ENCODE measurements at regions not wholly inside any gene's neighbourhood (a gene's known extent, or its start where the extent isn't known, plus 50 kb on each side); places are given as distances from the start of the nearest gene placed in this dataset.
A peak's percentile ranks its signal among the peaks of the same experiment; 100 is the strongest.

GRCh38 chr6:4004249-4004648 lies 74.7 kb downstream of the FAM217A start:
- Histone ChIP-seq H3K9me3 (ENCODE audit: insufficient read depth, low read length) (no peaks in the 10 kb centered on the region), H3K4me1 (ENCODE audit: insufficient read depth, insufficient read length) (no peaks in the 10 kb centered on the region), H3K9ac (ENCODE audit: insufficient read length, low read depth) (no peak overlapping the region), H3K36me3 (ENCODE audit: insufficient read depth, insufficient read length, low read length) (no peaks in the 10 kb centered on the region), H3K4me3 (ENCODE audit: insufficient read length, low read depth) (no peak overlapping the region), H3K27me3 (ENCODE audit: insufficient read depth, insufficient read length) (no peaks in the 10 kb centered on the region)
- DNase-seq (ENCODE audit: low read depth, low spot score), result no peak
- TF ChIP-seq YY1 (IDR thresholded peaks at IDR 0.05; ENCODE audit: insufficient read depth, insufficient read length), result no peak

DNA sequence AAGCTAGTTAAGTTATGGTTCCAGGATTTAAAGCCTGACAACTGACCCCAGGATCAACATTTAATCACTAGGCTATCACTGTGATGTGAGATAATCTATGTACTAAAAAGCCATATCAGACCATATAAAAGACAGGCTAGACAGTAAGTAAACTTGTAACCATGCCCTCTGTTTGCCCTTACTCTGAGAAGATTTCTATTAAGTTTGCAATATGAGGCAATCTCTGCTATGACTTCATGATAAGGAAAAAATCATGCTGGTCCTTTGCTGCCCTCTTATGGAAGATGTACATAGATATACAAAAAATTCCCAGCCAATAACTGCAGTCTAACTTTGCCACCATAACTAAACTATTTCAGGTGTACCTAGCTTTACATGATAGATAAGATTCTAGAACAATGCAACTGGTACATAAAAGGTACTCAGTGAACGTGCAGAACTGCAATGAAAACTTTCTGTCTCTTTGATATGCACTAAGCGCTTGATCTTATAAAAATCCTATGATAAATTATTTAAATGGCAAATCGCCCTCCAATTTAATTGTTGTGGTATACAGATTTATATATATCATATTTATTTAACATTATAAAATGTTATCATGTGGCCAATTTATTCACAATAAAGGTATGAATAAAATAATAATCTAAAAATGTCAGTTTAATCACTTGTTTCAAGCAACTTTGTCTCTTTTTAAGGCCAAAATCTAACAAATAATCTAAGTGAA lies 70.5 kb downstream of the FAM217A start:
- H3K36me3 ChIP-seq (ENCODE audit: insufficient read depth, insufficient read length, low read length), result no peaks in the 10 kb centered on the region
- no peaks in the 10 kb centered on the region for H3K27me3 ChIP-seq (ENCODE audit: insufficient read depth, insufficient read length)
- TF ChIP-seq YY1 (IDR thresholded peaks at IDR 0.05; ENCODE audit: insufficient read depth, insufficient read length), result no peak
- TF ChIP-seq SUZ12 (IDR thresholded peaks at IDR 0.05; ENCODE audit: extremely low read depth, insufficient read depth, insufficient read length), result no peak
- TF ChIP-seq ZNF274 (IDR thresholded peaks at IDR 0.05; ENCODE audit: low read depth, low read length), result no peak
- no peak for DNase-seq (ENCODE audit: low read depth, low spot score)
- no peaks in the 10 kb centered on the region for H3K4me1 ChIP-seq (ENCODE audit: insufficient read depth, insufficient read length)
- H3K4me3 ChIP-seq (ENCODE audit: insufficient read length, low read depth), result no peak overlapping the region
- no peak overlapping the region for H3K9ac ChIP-seq (ENCODE audit: insufficient read length, low read depth)
- H3K9me3 ChIP-seq (ENCODE audit: insufficient read depth, low read length), result no peaks in the 10 kb centered on the region

DNA sequence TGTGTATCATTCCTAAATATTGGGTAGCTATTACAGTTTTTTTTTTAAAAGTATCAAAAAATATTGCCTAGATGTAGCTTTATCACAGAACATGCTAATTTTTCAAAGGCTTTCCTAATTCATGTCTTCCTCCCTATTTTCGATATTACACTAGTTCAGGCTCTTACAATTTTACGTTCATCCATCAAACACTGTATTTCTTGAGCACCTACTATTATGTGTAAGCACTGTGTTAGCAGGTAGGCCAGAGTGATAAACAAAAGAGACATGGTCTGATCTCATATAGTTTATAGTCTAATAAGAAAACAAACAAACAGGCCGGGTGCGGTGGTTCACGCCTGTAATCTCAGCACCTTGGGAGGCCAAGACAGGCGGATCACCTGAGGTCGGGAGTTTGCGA lies 69.5 kb downstream of the FAM217A start:
- Histone ChIP-seq H3K9ac (ENCODE audit: insufficient read length, low read depth) (no peak overlapping the region), H3K4me3 (ENCODE audit: insufficient read length, low read depth) (no peak overlapping the region), H3K27me3 (ENCODE audit: insufficient read depth, insufficient read length) (no peaks in the 10 kb centered on the region), H3K36me3 (ENCODE audit: insufficient read depth, insufficient read length, low read length) (no peaks in the 10 kb centered on the region), H3K9me3 (ENCODE audit: insufficient read depth, low read length) (no peaks in the 10 kb centered on the region), H3K4me1 (ENCODE audit: insufficient read depth, insufficient read length) (no peaks in the 10 kb centered on the region)
- no peak for TF ChIP-seq ZNF274 (IDR thresholded peaks at IDR 0.05; ENCODE audit: low read depth, low read length)
- no peak for TF ChIP-seq SUZ12 (IDR thresholded peaks at IDR 0.05; ENCODE audit: extremely low read depth, insufficient read depth, insufficient read length)
- no peak for TF ChIP-seq YY1 (IDR thresholded peaks at IDR 0.05; ENCODE audit: insufficient read depth, insufficient read length)
- DNase-seq (ENCODE audit: low read depth, low spot score), result no peak

- Histone ChIP-seq H3K36me3 (ENCODE audit: insufficient read depth, insufficient read length, low read length) (no peaks in the 10 kb centered on the region), H3K27me3 (ENCODE audit: insufficient read depth, insufficient read length) (no peaks in the 10 kb centered on the region), H3K4me1 (ENCODE audit: insufficient read depth, insufficient read length) (no peaks in the 10 kb centered on the region), H3K9me3 (ENCODE audit: insufficient read depth, low read length) (no peaks in the 10 kb centered on the region), H3K4me3 (ENCODE audit: insufficient read length, low read depth) (no peak overlapping the region), H3K9ac (ENCODE audit: insufficient read length, low read depth) (no peak overlapping the region)
- no peak for TF ChIP-seq SUZ12 (IDR thresholded peaks at IDR 0.05; ENCODE audit: extremely low read depth, insufficient read depth, insufficient read length)
- no peak for TF ChIP-seq YY1 (IDR thresholded peaks at IDR 0.05; ENCODE audit: insufficient read depth, insufficient read length)
- no peak for TF ChIP-seq ZNF274 (IDR thresholded peaks at IDR 0.05; ENCODE audit: low read depth, low read length)
- no peak for DNase-seq (ENCODE audit: low read depth, low spot score)
These were observed 68.9 kb downstream of the FAM217A start for GRCh38 chr6:4010048-4010447.

GRCh38 chr6:4010689-4011090 lies 68.2 kb downstream of the FAM217A start:
- no peaks in the 10 kb centered on the region for H3K4me1 ChIP-seq (ENCODE audit: insufficient read depth, insufficient read length)
- H3K9ac ChIP-seq (ENCODE audit: insufficient read length, low read depth), result no peak overlapping the region
- H3K36me3 ChIP-seq (ENCODE audit: insufficient read depth, insufficient read length, low read length), result no peaks in the 10 kb centered on the region
- TF ChIP-seq SUZ12 (IDR thresholded peaks at IDR 0.05; ENCODE audit: extremely low read depth, insufficient read depth, insufficient read length), result no peak
- TF ChIP-seq ZNF274 (IDR thresholded peaks at IDR 0.05; ENCODE audit: low read depth, low read length), result no peak
- no peak for TF ChIP-seq YY1 (IDR thresholded peaks at IDR 0.05; ENCODE audit: insufficient read depth, insufficient read length)
- H3K4me3 ChIP-seq (ENCODE audit: insufficient read length, low read depth), result no peak overlapping the region
- no peaks in the 10 kb centered on the region for H3K27me3 ChIP-seq (ENCODE audit: insufficient read depth, insufficient read length)
- DNase-seq (ENCODE audit: low read depth, low spot score), result no peak
- H3K9me3 ChIP-seq (ENCODE audit: insufficient read depth, low read length), result no peaks in the 10 kb centered on the region

GRCh38 chr6:4012826-4013225 lies 66.1 kb downstream of the FAM217A start:
- H3K4me3 ChIP-seq (ENCODE audit: insufficient read length, low read depth), result no peak overlapping the region
- TF ChIP-seq SUZ12 (IDR thresholded peaks at IDR 0.05; ENCODE audit: extremely low read depth, insufficient read depth, insufficient read length), result no peak
- TF ChIP-seq ZNF274 (IDR thresholded peaks at IDR 0.05; ENCODE audit: low read depth, low read length), result no peak
- TF ChIP-seq YY1 (IDR thresholded peaks at IDR 0.05; ENCODE audit: insufficient read depth, insufficient read length), result no peak
- no peaks in the 10 kb centered on the region for H3K4me1 ChIP-seq (ENCODE audit: insufficient read depth, insufficient read length)
- no peak overlapping the region for H3K9ac ChIP-seq (ENCODE audit: insufficient read length, low read depth)
- H3K9me3 ChIP-seq (ENCODE audit: insufficient read depth, low read length), result no peaks in the 10 kb centered on the region
- no peak for DNase-seq (ENCODE audit: low read depth, low spot score)
- no peaks in the 10 kb centered on the region for H3K27me3 ChIP-seq (ENCODE audit: insufficient read depth, insufficient read length)
- H3K36me3 ChIP-seq (ENCODE audit: insufficient read depth, insufficient read length, low read length), result no peaks in the 10 kb centered on the region

- Histone ChIP-seq H3K9ac (ENCODE audit: insufficient read length, low read depth) (peak overlapping the region; percentile 89), H3K4me3 (ENCODE audit: insufficient read length, low read depth) (peak overlapping the region; percentile 77), H3K27me3 (ENCODE audit: insufficient read depth, insufficient read length) (no peaks in the 10 kb centered on the region), H3K36me3 (ENCODE audit: insufficient read depth, insufficient read length, low read length) (no peaks in the 10 kb centered on the region), H3K4me1 (ENCODE audit: insufficient read depth, insufficient read length) (no peaks in the 10 kb centered on the region), H3K9me3 (ENCODE audit: insufficient read depth, low read length) (no peaks in the 10 kb centered on the region)
- TF ChIP-seq ZNF274 (IDR thresholded peaks at IDR 0.05; ENCODE audit: low read depth, low read length) (no peak), SUZ12 (IDR thresholded peaks at IDR 0.05; ENCODE audit: extremely low read depth, insufficient read depth, insufficient read length) (no peak), YY1 (IDR thresholded peaks at IDR 0.05; ENCODE audit: insufficient read depth, insufficient read length) (no peak)
- no peak for DNase-seq (ENCODE audit: low read depth, low spot score)
These were observed 61.7 kb downstream of the FAM217A start for GRCh38 chr6:4017058-4017739.

All from NT2/D1 (cell line).